HG02840 (cell line): ENCODE measurements at regions not wholly inside any gene's neighbourhood (a gene's known extent, or its start where the extent isn't known, plus 50 kb on each side); places are given as distances from the start of the nearest gene placed in this dataset.

ENCODE experiments used
- ATAC-seq: cut with Tn5 transposase; IDR thresholded peaks from one replicate; pipeline ENCODE4 v1.9.1; 2021; ENCODE audit warnings: mild to moderate bottlenecking, moderate library complexity, moderate number of reproducible peaks; ENCODE audit not compliant: unreplicated experiment, low FRiP score

DNA sequence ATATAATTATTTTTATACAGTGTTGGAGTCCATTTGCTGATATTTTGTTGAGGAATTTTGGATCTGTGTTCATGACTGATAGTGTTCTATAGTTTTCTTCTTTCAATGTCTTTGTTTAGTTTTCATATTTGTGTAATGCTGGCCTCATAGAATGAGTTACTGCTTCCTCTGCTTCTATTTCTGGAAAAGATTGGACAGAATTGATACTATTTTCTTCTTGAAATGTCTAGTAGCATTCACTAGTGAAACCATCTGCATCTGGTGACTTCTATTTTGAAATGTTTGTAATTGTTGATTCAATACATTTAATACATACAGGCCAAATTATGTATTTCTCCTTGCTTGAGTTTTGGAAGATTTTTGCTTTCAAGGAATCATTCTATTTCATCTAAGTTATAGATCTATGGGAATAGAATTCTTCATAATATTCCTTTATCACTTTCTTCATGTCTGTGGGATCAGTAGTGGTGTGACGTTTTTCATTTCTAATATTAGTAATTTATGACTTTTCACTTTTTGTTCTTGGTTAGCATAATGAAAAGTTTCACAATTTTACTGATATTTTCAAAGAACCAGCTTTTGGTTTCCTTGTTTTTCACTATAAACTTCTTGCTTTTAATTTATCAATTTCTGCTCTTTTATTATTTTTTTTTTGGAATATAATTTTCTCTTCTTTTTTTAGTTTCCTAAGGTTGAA, 509.9 kb upstream of the VRK2 start:
- no peak for ATAC-seq

- no peak for ATAC-seq
Measured at GRCh38 chr2:57539761-57540160, 506.8 kb upstream of the VRK2 start.

- ATAC-seq = no peak
Measured at GRCh38 chr2:57542081-57542480, 504.5 kb upstream of the VRK2 start.

DNA sequence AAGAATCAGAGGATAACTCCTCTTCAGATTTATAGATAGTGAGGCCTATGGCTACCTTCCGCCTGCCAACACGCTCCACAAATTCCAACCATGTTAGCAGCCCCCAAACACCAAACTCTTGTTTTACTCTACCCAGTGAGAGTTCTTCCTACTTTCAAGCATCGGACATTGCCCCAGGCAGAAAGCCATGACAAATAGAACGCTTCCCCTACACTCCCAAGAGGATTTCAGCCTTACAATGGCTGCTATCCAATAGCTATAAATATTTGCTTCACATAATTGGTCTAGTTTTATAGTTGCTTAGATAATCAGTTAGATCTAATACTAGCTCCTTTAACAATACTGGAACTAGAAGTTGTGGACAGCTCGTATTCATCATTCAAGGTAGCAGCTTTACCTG, 503.4 kb upstream of the VRK2 start:
- ATAC-seq = no peak

GRCh38 chr2:57544624-57545023, 502.0 kb upstream of the VRK2 start:
- ATAC-seq = no peak

DNA sequence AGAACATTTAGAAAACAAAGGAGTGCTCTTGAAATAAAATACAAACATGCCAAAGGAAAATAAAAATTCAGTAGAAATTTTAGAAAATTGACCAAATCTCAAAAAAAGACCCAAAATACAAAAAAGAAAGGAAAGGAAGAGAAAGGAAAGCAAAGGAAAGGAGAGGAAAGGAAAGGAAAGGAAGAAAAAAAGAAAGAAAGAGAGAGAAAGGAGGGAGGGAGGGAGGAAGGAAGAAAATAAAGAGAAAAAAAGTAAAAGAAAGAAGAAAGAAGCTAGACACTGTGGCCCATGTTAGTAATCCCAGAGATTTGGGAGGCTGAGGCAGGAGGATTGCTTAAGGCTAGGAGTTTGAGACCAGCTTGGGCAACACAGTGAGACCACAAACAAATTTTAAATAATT, 500.1 kb upstream of the VRK2 start:
- no peak for ATAC-seq

DNA sequence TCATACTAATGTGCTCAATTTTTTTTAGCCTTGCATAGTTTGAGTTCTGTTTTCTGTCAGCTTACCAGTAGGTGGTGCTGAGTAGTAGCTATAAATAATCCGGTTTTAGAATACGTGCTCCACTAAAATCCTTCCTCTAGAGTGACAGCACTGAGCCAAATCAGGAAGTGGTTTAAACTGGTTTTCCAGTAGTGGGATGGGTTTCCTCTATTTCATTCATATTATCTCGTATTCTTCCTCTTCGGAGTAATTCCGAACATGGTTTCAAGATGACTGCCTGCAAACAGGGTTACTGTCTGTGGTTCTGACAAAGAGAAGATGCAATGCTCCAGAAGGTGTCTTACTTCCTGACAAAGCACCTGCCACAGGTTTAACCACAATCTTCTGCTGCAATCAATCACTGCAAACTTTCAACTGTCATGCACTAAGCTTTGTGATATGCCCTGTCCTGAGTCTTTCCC, 496.9 kb upstream of the VRK2 start:
- ATAC-seq = no peak

- no peak for ATAC-seq
Measured at GRCh38 chr2:57550912-57551311, 495.7 kb upstream of the VRK2 start.

- ATAC-seq = no peak
Measured at GRCh38 chr2:57552885-57553284, 493.7 kb upstream of the VRK2 start.

- no peak for ATAC-seq
Measured at GRCh38 chr2:57554348-57554747, 492.3 kb upstream of the VRK2 start.

GRCh38 chr2:57558312-57558711, 488.3 kb upstream of the VRK2 start:
- no peak for ATAC-seq

DNA sequence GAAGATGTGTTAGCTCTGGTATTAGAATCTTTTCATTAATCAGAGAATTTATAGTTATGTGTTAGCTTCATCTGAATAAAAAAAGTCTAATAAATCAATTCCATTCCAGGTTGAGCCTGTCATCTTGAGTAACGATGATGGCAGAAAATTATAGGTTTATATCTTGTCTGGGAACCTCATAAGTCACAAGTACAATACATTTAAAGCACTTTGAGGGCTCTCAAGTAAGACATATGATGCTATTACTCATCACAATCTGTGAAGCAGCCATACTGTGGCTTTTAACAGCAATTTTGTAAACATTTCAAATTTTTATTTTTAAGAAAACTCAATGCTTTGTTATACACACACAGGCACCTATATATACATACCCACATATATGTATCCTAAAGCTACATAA, 484.1 kb upstream of the VRK2 start:
- no peak for ATAC-seq

- no peak for ATAC-seq
Measured at GRCh38 chr2:57563015-57563414, 483.6 kb upstream of the VRK2 start.

DNA sequence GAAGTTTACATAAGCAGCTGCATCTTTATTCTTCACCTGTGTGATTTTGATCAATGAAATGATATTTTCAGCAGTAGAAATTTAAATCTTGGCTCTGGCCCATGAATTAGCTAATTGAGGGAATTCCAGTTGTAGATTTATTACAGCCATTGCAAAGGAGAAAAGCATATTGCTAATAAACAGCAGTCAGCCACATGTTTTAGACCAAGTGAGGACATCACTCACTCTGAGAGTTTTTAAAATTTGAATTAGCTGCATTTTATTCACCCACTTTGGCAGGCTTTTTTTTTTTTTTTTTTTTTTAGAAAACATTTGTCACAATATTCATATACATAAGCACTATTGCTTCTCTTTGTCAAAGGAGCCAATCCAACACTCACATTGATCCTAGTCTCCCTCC, 479.4 kb upstream of the VRK2 start:
- ATAC-seq = no peak

- ATAC-seq = no peak
Measured at GRCh38 chr2:57569396-57569795, 477.2 kb upstream of the VRK2 start.

DNA sequence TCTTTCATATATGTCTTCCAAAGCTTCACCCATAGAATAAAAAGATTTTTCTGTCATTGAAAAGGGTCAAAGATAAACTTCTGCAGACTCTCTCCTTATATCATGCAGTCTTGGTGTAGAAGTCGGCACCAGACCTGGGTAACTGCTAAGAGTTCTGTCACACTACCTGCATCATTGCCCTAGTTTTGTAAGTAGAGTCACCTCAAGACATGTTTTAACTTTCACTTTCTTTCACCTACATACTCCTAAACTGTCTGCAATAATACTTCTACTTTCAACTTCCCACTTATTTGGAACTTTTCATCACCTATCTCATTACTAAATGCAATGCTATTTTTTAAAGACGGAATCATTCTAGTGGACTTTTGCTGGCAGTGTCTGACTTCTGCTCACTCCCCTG, 475.6 kb upstream of the VRK2 start:
- ATAC-seq = no peak

- no peak for ATAC-seq
Measured at GRCh38 chr2:57575700-57576268, 470.8 kb upstream of the VRK2 start.

DNA sequence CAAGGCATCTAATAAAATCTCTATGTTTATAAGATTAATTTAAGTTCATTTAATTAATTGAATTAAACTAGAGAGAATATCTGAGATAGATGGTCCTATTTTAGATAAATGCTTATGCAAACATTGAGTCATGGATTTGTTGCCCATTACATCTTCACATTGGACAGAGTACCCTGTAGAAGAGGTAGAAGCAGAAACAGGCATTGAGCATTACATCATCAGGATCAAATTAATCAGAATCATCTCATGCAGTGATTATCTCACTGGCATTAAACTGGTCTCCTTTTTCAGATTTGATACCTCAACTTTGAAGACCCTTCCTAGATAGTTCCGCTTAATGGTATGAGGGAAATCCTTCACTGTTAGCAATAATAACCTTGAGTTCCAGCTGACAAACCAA, 469.6 kb upstream of the VRK2 start:
- ATAC-seq = no peak

GRCh38 chr2:57597940-57598339, 448.7 kb upstream of the VRK2 start:
- no peak for ATAC-seq

- no peak for ATAC-seq
Measured at GRCh38 chr2:57598551-57598950, 448.1 kb upstream of the VRK2 start.

GRCh38 chr2:57602733-57603132, 443.9 kb upstream of the VRK2 start:
- ATAC-seq = no peak

DNA sequence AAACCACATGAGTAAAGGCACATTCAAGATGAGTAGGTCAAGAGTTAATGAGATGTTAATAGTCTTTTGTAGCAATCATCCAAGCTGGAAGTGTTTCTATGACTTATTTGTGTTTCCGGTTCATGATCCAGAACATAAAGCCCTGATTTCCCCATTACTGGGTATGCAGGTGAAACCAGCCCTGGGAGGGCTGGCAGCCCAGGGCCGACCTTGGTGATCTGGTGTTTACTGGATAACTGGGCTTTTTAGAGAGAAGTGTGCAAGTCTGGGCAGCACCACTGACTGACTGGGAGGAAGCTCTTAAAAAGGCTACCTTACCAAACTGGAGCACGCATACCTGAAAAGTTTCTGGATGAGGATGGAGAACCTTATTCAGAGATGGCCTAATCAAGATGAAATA, 431.6 kb upstream of the VRK2 start:
- no peak for ATAC-seq
